ENCODE measurements at regions not wholly inside any gene's neighbourhood (a gene's known extent, or its start where the extent isn't known, plus 50 kb on each side); places are given as distances from the start of the nearest gene placed in this dataset.

- no peaks in the 10 kb centered on the region for H3K79me2 ChIP-seq (ENCODE audit: control insufficient read depth, insufficient read depth, low read length)
- DNase-seq, result no peak
- no peak overlapping the region for H3K27ac ChIP-seq (ENCODE audit: low read length in 2 of 2)
- no peaks in the 10 kb centered on the region for H3K9me3 ChIP-seq (ENCODE audit: control extremely low read depth in 1 of 3, control insufficient read depth in 2 of 3, insufficient read depth in 1 of 3, low read length in 2 of 3)
- H3K36me3 ChIP-seq (replicated peaks in 1 of 2; ENCODE audit: control extremely low read depth in 1 of 2, control insufficient read depth in 1 of 2, extremely low read depth in 1 of 2, insufficient read depth in 2 of 2, low read length in 1 of 2), result no peaks in the 10 kb centered on the region
- Mint-ChIP-seq H3K9me3 (ENCODE audit: insufficient read depth) (peaks cover 2% of the 10 kb centered on the region), H3K4me1 (no peaks in the 10 kb centered on the region), H3K27ac (no peak overlapping the region), H3K27me3 (peaks cover 18% of the 10 kb centered on the region), H3K4me3 (no peak overlapping the region)
- H2AFZ ChIP-seq (ENCODE audit: insufficient read depth, low read depth, low read length, poor library complexity, severe bottlenecking), result no peak overlapping the region
- H3K9ac ChIP-seq (ENCODE audit: low read length), result no peak overlapping the region
- TF ChIP-seq EZH2 (IDR thresholded peaks at IDR 0.05; ENCODE audit: borderline replicate concordance, insufficient read depth, low read depth, low read length, poor library complexity, severe bottlenecking) (no peak), CTCF (IDR thresholded peaks at IDR 0.05) (no peak)
- no peaks in the 10 kb centered on the region for H4K20me1 ChIP-seq (ENCODE audit: control insufficient read depth, insufficient read depth, low read length, poor library complexity, severe bottlenecking)
- WGBS (ENCODE audit: insufficient coverage), result 81% methylated on average over 2 of the region's 4 CpGs
- H3K4me1 ChIP-seq (ENCODE audit: control insufficient read depth in 2 of 2, insufficient read depth in 2 of 2, low read length in 2 of 2), result no peaks in the 10 kb centered on the region
- ChIA-PET CTCF (no interaction called here), POLR2A (no interaction called here)
- H3K4me3 ChIP-seq (ENCODE audit: control extremely low read depth in 1 of 5, extremely low read depth in 1 of 5, insufficient read depth in 1 of 5, low read depth in 2 of 5, low read length in 4 of 5), result no peak overlapping the region
- H3K27me3 ChIP-seq (replicated peaks in 1 of 4; ENCODE audit: control extremely low read depth in 1 of 4, control insufficient read depth in 3 of 4, insufficient read depth in 4 of 4, low read length in 3 of 4), result peaks cover 0 to 5% (median 0%) of the 10 kb centered on the region in 4 experiments
- no peak for ATAC-seq (ENCODE audit: low read depth)
- intact Hi-C loops (cut with micrococcal nuclease), result no loop called here
- H3K4me2 ChIP-seq (replicated peaks; ENCODE audit: low read depth, low read length, poor library complexity, severe bottlenecking), result no peak overlapping the region
These were observed 191.1 kb downstream of the FNDC1 start for GRCh38 chr6:159360306-159360705.

GRCh38 chr6:159359581-159360297, 190.5 kb downstream of the FNDC1 start:
- peaks cover 20% of the 10 kb centered on the region for H3K27me3 Mint-ChIP-seq
- no peak overlapping the region for H3K27ac Mint-ChIP-seq
- H3K36me3 ChIP-seq (replicated peaks in 1 of 2; ENCODE audit: control extremely low read depth in 1 of 2, control insufficient read depth in 1 of 2, extremely low read depth in 1 of 2, insufficient read depth in 2 of 2, low read length in 1 of 2), result no peaks in the 10 kb centered on the region
- H3K9me3 Mint-ChIP-seq (ENCODE audit: insufficient read depth), result peaks cover 2% of the 10 kb centered on the region
- no peak overlapping the region for H2AFZ ChIP-seq (ENCODE audit: insufficient read depth, low read depth, low read length, poor library complexity, severe bottlenecking)
- ChIA-PET CTCF (interaction anchor here (0.6 kb wide), 1 partner anchor 102 kb away, joined by 3 read pairs; no protein-coding TSS in a partner anchor), POLR2A (no interaction called here)
- intact Hi-C loops (cut with micrococcal nuclease), result no loop called here
- TF ChIP-seq EZH2 (IDR thresholded peaks at IDR 0.05; ENCODE audit: borderline replicate concordance, insufficient read depth, low read depth, low read length, poor library complexity, severe bottlenecking) (no peak), CTCF (IDR thresholded peaks at IDR 0.05) (no peak)
- H3K27me3 ChIP-seq (replicated peaks in 1 of 4; ENCODE audit: control extremely low read depth in 1 of 4, control insufficient read depth in 3 of 4, insufficient read depth in 4 of 4, low read length in 3 of 4), result peaks cover 0 to 5% (median 0%) of the 10 kb centered on the region in 4 experiments
- no peak overlapping the region for H3K4me3 Mint-ChIP-seq
- no peak overlapping the region for H3K4me3 ChIP-seq (ENCODE audit: control extremely low read depth in 1 of 5, extremely low read depth in 1 of 5, insufficient read depth in 1 of 5, low read depth in 2 of 5, low read length in 4 of 5)
- 83% methylated on average over 6 of the region's 8 CpGs for WGBS (ENCODE audit: insufficient coverage)
- no peaks in the 10 kb centered on the region for H3K4me1 Mint-ChIP-seq
- H3K4me1 ChIP-seq (ENCODE audit: control insufficient read depth in 2 of 2, insufficient read depth in 2 of 2, low read length in 2 of 2), result no peaks in the 10 kb centered on the region
- no peak for ATAC-seq (ENCODE audit: low read depth)
- H3K4me2 ChIP-seq (replicated peaks; ENCODE audit: low read depth, low read length, poor library complexity, severe bottlenecking), result no peak overlapping the region
- no peak overlapping the region for H3K9ac ChIP-seq (ENCODE audit: low read length)
- no peaks in the 10 kb centered on the region for H3K79me2 ChIP-seq (ENCODE audit: control insufficient read depth, insufficient read depth, low read length)
- no peak for DNase-seq
- no peaks in the 10 kb centered on the region for H3K9me3 ChIP-seq (ENCODE audit: control extremely low read depth in 1 of 3, control insufficient read depth in 2 of 3, insufficient read depth in 1 of 3, low read length in 2 of 3)
- no peak overlapping the region for H3K27ac ChIP-seq (ENCODE audit: low read length in 2 of 2)
- H4K20me1 ChIP-seq (ENCODE audit: control insufficient read depth, insufficient read depth, low read length, poor library complexity, severe bottlenecking), result no peaks in the 10 kb centered on the region

Data from B cell (primary cell).